H9 (cell line): ENCODE measurements at regions not wholly inside any gene's neighbourhood (a gene's known extent, or its start where the extent isn't known, plus 50 kb on each side); places are given as distances from the start of the nearest gene placed in this dataset.

Experiments used
- DNase-seq: peaks from one replicate; pipeline ENCODE4 v3.0.0-alpha.2; 2017
- H2AFZ ChIP-seq: one replicate; pipeline ENCODE4 v1.6.1; 2013; ENCODE audit warnings: mild to moderate bottlenecking, low read length, control low read depth, moderate library complexity
- H2AK5ac ChIP-seq: 2 replicates; pipeline ENCODE4 v1.6.1; 2013; ENCODE audit warnings: low read length, control low read depth, mixed read lengths; ENCODE audit not compliant: insufficient read length
- H2BK120ac ChIP-seq: one replicate; pipeline ENCODE4 v1.6.1; 2013; ENCODE audit warnings: low read depth, mild to moderate bottlenecking, low read length, control low read depth, inconsistent platforms; ENCODE audit not compliant: poor library complexity, severe bottlenecking
- H2BK12ac ChIP-seq: 2 replicates; pipeline ENCODE4 v1.6.1; 2013; ENCODE audit warnings: low read length, control low read depth, mixed read lengths, low read depth; ENCODE audit not compliant: insufficient read length
- H2BK15ac ChIP-seq: 2 replicates; pipeline ENCODE4 v1.6.1; 2013; ENCODE audit warnings: low read depth, low read length, control low read depth
- H2BK20ac ChIP-seq: one replicate; pipeline ENCODE4 v1.6.1; 2013; ENCODE audit warnings: low read depth, mild to moderate bottlenecking, low read length, control low read depth, inconsistent platforms; ENCODE audit not compliant: poor library complexity, severe bottlenecking
- H2BK5ac ChIP-seq: 2 replicates; pipeline ENCODE4 v1.6.1; 2013; ENCODE audit warnings: low read length, control low read depth, mixed read lengths; ENCODE audit not compliant: insufficient read length
- H3K14ac ChIP-seq: 2 replicates; pipeline ENCODE4 v1.6.1; 2013; ENCODE audit warnings: low read length, control low read depth; ENCODE audit not compliant: insufficient read depth
- H3K18ac ChIP-seq: 2 replicates; pipeline ENCODE4 v1.6.1; 2013; ENCODE audit warnings: low read depth, mild to moderate bottlenecking, mixed read lengths, low read length, control low read depth; ENCODE audit not compliant: insufficient read length
- H3K23ac ChIP-seq: 2 replicates; pipeline ENCODE4 v1.6.1; 2013; ENCODE audit warnings: low read length, control low read depth, mixed read lengths, low read depth; ENCODE audit not compliant: insufficient read length
- H3K23me2 ChIP-seq: 2 replicates; pipeline ENCODE4 v1.6.1; 2013; ENCODE audit warnings: low read depth, mild to moderate bottlenecking, mixed read lengths, low read length, control low read depth; ENCODE audit not compliant: insufficient read length, poor library complexity, severe bottlenecking
- H3K27ac ChIP-seq: 2 replicates; pipeline ENCODE4 v1.5.1; 2013; ENCODE audit warnings: low read length, control low read depth, mixed read lengths, low read depth; ENCODE audit not compliant: insufficient read length
- H3K27me3 ChIP-seq: 2 replicates; pipeline ENCODE4 v1.6.1; 2013; ENCODE audit warnings: low read length, control low read depth, inconsistent platforms; ENCODE audit not compliant: insufficient read depth
- H3K4ac ChIP-seq: 2 replicates; pipeline ENCODE4 v1.6.1; 2013; ENCODE audit warnings: low read depth, mild to moderate bottlenecking, control low read depth, inconsistent platforms, low read length, moderate library complexity
- H3K4me1 ChIP-seq: 2 replicates; pipeline ENCODE4 v1.6.1; 2013; ENCODE audit warnings: low read length, control low read depth, inconsistent platforms; ENCODE audit not compliant: insufficient read depth
- H3K4me2 ChIP-seq: 2 replicates; pipeline ENCODE4 v1.6.1; 2013; ENCODE audit warnings: low read length, control low read depth, mixed read lengths; ENCODE audit not compliant: insufficient read length, insufficient read depth
- H3K56ac ChIP-seq: 2 replicates; pipeline ENCODE4 v1.6.1; 2013; ENCODE audit warnings: low read depth, mild to moderate bottlenecking, mixed read lengths, low read length, control low read depth; ENCODE audit not compliant: insufficient read length
- H3K79me1 ChIP-seq: 2 replicates; pipeline ENCODE4 v1.6.1; 2013; ENCODE audit warnings: low read depth, mild to moderate bottlenecking, moderate library complexity, low read length, control low read depth, inconsistent platforms; ENCODE audit not compliant: insufficient read depth, poor library complexity, severe bottlenecking
- H3K79me2 ChIP-seq: 2 replicates; pipeline ENCODE4 v1.6.1; 2013; ENCODE audit warnings: low read length, control low read depth, inconsistent platforms; ENCODE audit not compliant: insufficient read depth
- H3K9ac ChIP-seq: 2 replicates; pipeline ENCODE4 v1.6.1; 2013; ENCODE audit warnings: low read length, control low read depth, mixed read lengths; ENCODE audit not compliant: insufficient read length; ENCODE audit errors: extremely low read depth
- H3K9me3 ChIP-seq: one replicate; pipeline ENCODE4 v1.6.1; 2013; ENCODE audit warnings: low read depth, low read length, inconsistent platforms; ENCODE audit not compliant: control insufficient read depth
- H3T11ph ChIP-seq: one replicate; pipeline ENCODE4 v1.6.1; 2013; ENCODE audit warnings: mild to moderate bottlenecking, low read length, control low read depth, inconsistent platforms
- H4K20me1 ChIP-seq: one replicate; pipeline ENCODE4 v1.6.1; 2013; ENCODE audit not compliant: control insufficient read depth, insufficient read length, insufficient read depth
- H4K5ac ChIP-seq: 2 replicates; pipeline ENCODE4 v1.6.1; 2013; ENCODE audit warnings: low read depth, mild to moderate bottlenecking, mixed read lengths, low read length, control low read depth; ENCODE audit not compliant: insufficient read length
- H4K8ac ChIP-seq: replicated peaks from 2 replicates; pipeline ENCODE4 v1.6.1; 2013; ENCODE audit warnings: low read length, control low read depth, mixed read lengths, low read depth; ENCODE audit not compliant: insufficient read length
- H4K91ac ChIP-seq: 2 replicates; pipeline ENCODE4 v1.6.1; 2013; ENCODE audit warnings: low read depth, mild to moderate bottlenecking, moderate library complexity, mixed read lengths, low read length, control low read depth; ENCODE audit not compliant: insufficient read length
- H3K27ac Mint-ChIP-seq, 3 experiments: 2 replicates in 2 of 3; 3 replicates in 1 of 3; pipeline ENCODE4 v1.8.0; 2020 to 2021; ENCODE audit warnings: mixed read lengths in 3 of 3, mild to moderate bottlenecking in 1 of 3, moderate library complexity in 1 of 3
- H3K27me3 Mint-ChIP-seq: 2 replicates; pipeline ENCODE4 v1.8.0; 2021; ENCODE audit warnings: low read depth, mild to moderate bottlenecking, moderate library complexity, mixed read lengths
- H3K36me3 Mint-ChIP-seq, 3 experiments: 2 replicates in 2 of 3; 3 replicates in 1 of 3; pipeline ENCODE4 v1.8.0; 2020 to 2021; ENCODE audit warnings: low read depth in 3 of 3, mixed read lengths in 3 of 3; ENCODE audit not compliant: insufficient read depth in 1 of 3
- H3K4me1 Mint-ChIP-seq, 2 experiments: 2 replicates each; pipeline ENCODE4 v1.8.0; 2020; ENCODE audit warnings: mixed read lengths in 2 of 2
- H3K4me3 Mint-ChIP-seq, 2 experiments: 2 replicates in 1 of 2; 3 replicates in 1 of 2; pipeline ENCODE4 v1.8.0; 2020 to 2021; ENCODE audit warnings: mild to moderate bottlenecking in 2 of 2, mixed read lengths in 2 of 2, moderate library complexity in 1 of 2
- H3K9me3 Mint-ChIP-seq, 2 experiments: 2 replicates in 1 of 2; 3 replicates in 1 of 2; pipeline ENCODE4 v1.8.0; 2020; ENCODE audit warnings: mild to moderate bottlenecking in 2 of 2, mixed read lengths in 2 of 2, moderate library complexity in 1 of 2
- CTCF ChIP-seq: fragments of 200-600 bp; sonication (generic); conservative IDR thresholded peaks from 3 replicates; pipeline ENCODE4 v1.8.0; 2021; ENCODE audit warnings: antibody characterized with exemption, mild to moderate bottlenecking
- WGBS: extraction: QIAGEN DNeasy Blood & Tissue Kit; methylation state at CpG from one replicate; pipeline ENCODE4 v1.1.7; 2013; ENCODE audit warnings: missing lambda C conversion rate, low lambda C conversion rate, mixed read lengths; ENCODE audit not compliant: insufficient read length; ENCODE audit errors: extremely low coverage; 5-methylcytosine and 5-hydroxymethylcytosine counted together

GRCh38 chr3:159186581-159186980, 384.7 kb downstream of the MFSD1 start:
- Histone ChIP-seq H2BK5ac (no peak overlapping the region), H3K79me2 (no peaks in the 10 kb centered on the region), H3K23me2 (no peaks in the 10 kb centered on the region), H4K5ac (no peak overlapping the region), H4K8ac (no peak overlapping the region), H2BK20ac (no peak overlapping the region), H3K18ac (no peak overlapping the region), H2BK15ac (no peak overlapping the region), H3K27ac (no peak overlapping the region), H2BK120ac (no peak overlapping the region), H2AK5ac (no peak overlapping the region), H3K56ac (no peak overlapping the region), H3K23ac (no peak overlapping the region), H3K4me1 (no peaks in the 10 kb centered on the region), H3K9ac (no peak overlapping the region), H3K27me3 (no peaks in the 10 kb centered on the region), H4K91ac (no peak overlapping the region), H3T11ph (no peak overlapping the region), H3K14ac (no peak overlapping the region), H2BK12ac (no peak overlapping the region), H3K4ac (no peak overlapping the region), H3K4me2 (no peak overlapping the region), H3K79me1 (no peaks in the 10 kb centered on the region), H4K20me1 (no peaks in the 10 kb centered on the region), H3K9me3 (no peaks in the 10 kb centered on the region), H2AFZ (no peak overlapping the region)
- no peaks in the 10 kb centered on the region for H3K36me3 Mint-ChIP-seq
- H3K9me3 Mint-ChIP-seq = no peaks in the 10 kb centered on the region; a peak in 1 of 5 replicates
- no peak for TF ChIP-seq CTCF
- no peak overlapping the region for H3K27ac Mint-ChIP-seq
- DNase-seq = no peak
- H3K4me1 Mint-ChIP-seq = no peaks in the 10 kb centered on the region
- no peaks in the 10 kb centered on the region; the same call in 1 of the 2 replicates for H3K27me3 Mint-ChIP-seq
- no CpG with 5 or more reads among the region's 2 CpGs for WGBS
- no peak overlapping the region for H3K4me3 Mint-ChIP-seq
